A673 (cell line): ENCODE measurements at regions not wholly inside any gene's neighbourhood (a gene's known extent, or its start where the extent isn't known, plus 50 kb on each side); places are given as distances from the start of the nearest gene placed in this dataset.

Experiments
- BruUV-seq: library from RNA; stranded (reverse); fragments of 400-500 nt; replicated peaks from 2 replicates; lab custom pipeline; 2021; lab: Mats Ljungman, UMichigan
- CTCF ChIA-PET: fragments of 300-600 bp; sonication (Branson Sonifier 250); formaldehyde crosslinking; loops from one replicate; lab custom pipeline; 2022; ENCODE audit warnings: antibody characterized with exemption; lab: Charles Lee
- POLR2A ChIA-PET: fragments of 300-600 bp; sonication (Branson Sonifier 250); formaldehyde crosslinking; loops from one replicate; lab custom pipeline; 2022; ENCODE audit warnings: antibody characterized with exemption; ENCODE audit not compliant: low non-redundant PET; lab: Charles Lee
- DNase-seq: peaks from one replicate; pipeline ENCODE4 v3.0.0-alpha.2; 2015; ENCODE audit warnings: low spot score
- H3K27ac ChIP-seq: fragments of 200-600 bp; sonication (generic); 2 replicates; pipeline ENCODE4 v1.5.1; 2016; ENCODE audit warnings: mixed run types, low read depth, mild to moderate bottlenecking, mixed read lengths, antibody characterized with exemption, low read length; ENCODE audit not compliant: poor library complexity, severe bottlenecking
- H3K27me3 ChIP-seq: fragments of 200-600 bp; sonication (generic); replicated peaks from 2 replicates; pipeline ENCODE4 v1.6.1; 2017; ENCODE audit warnings: mixed run types, low read depth, mild to moderate bottlenecking, mixed read lengths, antibody characterized with exemption, low read length; ENCODE audit not compliant: insufficient read depth, poor library complexity
- H3K36me3 ChIP-seq: fragments of 200-600 bp; sonication (generic); 2 replicates; pipeline ENCODE4 v1.6.1; 2016; ENCODE audit warnings: mixed run types, mild to moderate bottlenecking, mixed read lengths, antibody characterized with exemption, low read length; ENCODE audit not compliant: insufficient read depth, poor library complexity, severe bottlenecking
- H3K4me1 ChIP-seq: fragments of 200-600 bp; sonication (generic); 2 replicates; pipeline ENCODE4 v1.6.1; 2017; ENCODE audit warnings: mixed run types, mild to moderate bottlenecking, mixed read lengths, antibody characterized with exemption, low read length; ENCODE audit not compliant: insufficient read depth, poor library complexity, severe bottlenecking
- H3K4me3 ChIP-seq: fragments of 200-600 bp; sonication (generic); 2 replicates; pipeline ENCODE4 v1.5.1; 2016; ENCODE audit warnings: low read depth, mixed run types, mild to moderate bottlenecking, mixed read lengths, low read length; ENCODE audit not compliant: poor library complexity, severe bottlenecking
- H3K9me3 ChIP-seq: fragments of 200-600 bp; sonication (generic); 2 replicates; pipeline ENCODE4 v1.6.1; 2016; ENCODE audit warnings: mixed run types, low read depth, mild to moderate bottlenecking, mixed read lengths, antibody characterized with exemption, low read length; ENCODE audit not compliant: poor library complexity, severe bottlenecking
- CTCF ChIP-seq: fragments of 300-800, 200-600 bp; sonication (generic); conservative IDR thresholded peaks from 2 replicates; pipeline ENCODE4 v1.5.1; 2017; ENCODE audit warnings: low read depth, mild to moderate bottlenecking, antibody characterized with exemption, low read length, moderate library complexity, mixed read lengths
- EZH2 ChIP-seq: fragments of 200-600 bp; sonication (generic); IDR thresholded peaks from 2 replicates; pipeline ENCODE4 v1.6.1; 2017; ENCODE audit warnings: borderline replicate concordance, low read depth, mild to moderate bottlenecking, mixed read lengths, antibody characterized with exemption, low read length; ENCODE audit not compliant: poor library complexity, severe bottlenecking
- intact Hi-C: fragments of 100-400 bp; cut with micrococcal nuclease; formaldehyde crosslinking; loops from one replicate; pipeline ENCODE4 v1.10.0; 2022; ENCODE audit not compliant: unreplicated experiment

GRCh38 chr4:189060104-189060503 is 880.6 kb upstream of the FRG1 start:
- TF ChIP-seq EZH2 (no peak), CTCF (no peak)
- intact Hi-C loops: no loop called here
- ChIA-PET POLR2A (no interaction called here), CTCF (no interaction called here)
- no TSS peak for BruUV-seq
- Histone ChIP-seq H3K27ac (no peak overlapping the region), H3K9me3 (peaks cover 6% of the 10 kb centered on the region), H3K27me3 (peaks cover 61% of the 10 kb centered on the region), H3K4me3 (no peak overlapping the region), H3K36me3 (no peaks in the 10 kb centered on the region), H3K4me1 (no peaks in the 10 kb centered on the region)
- no peak for DNase-seq

DNA sequence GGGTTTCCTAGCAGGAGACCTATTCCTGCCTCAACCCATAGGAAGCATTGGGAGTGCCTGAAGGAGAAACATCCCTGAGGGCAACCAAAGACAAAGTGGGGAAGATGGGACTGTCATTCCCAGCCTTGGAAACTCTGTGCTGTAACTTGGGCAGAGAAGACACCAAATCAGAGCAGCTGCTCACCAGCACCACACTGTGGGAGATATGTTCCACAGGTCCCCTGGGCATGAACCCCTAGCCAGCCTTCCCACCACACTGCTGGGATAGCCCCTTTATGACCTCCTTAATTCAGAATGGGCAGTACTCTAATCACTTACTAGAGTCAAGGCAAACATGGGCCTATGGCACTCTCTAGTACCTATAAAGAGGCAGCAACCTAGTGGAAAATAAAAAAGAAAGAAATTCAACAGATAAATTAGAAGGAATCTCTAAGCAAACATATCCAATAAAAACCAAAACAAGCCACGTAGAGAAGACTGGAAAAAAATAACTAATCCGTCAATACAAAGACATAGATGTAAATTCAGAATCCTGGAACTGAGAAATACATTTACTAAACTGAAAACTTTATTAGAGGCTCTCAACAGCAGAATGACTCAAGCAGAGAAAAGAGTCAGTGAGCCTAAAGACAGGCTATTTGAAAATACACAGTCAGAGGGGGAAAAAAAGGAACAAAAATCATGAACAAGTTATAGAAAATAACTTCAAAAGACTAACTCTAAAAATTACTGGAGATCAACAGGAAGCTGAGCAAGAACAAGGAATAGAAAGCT is 878.4 kb upstream of the FRG1 start:
- intact Hi-C loops: no loop called here

DNA sequence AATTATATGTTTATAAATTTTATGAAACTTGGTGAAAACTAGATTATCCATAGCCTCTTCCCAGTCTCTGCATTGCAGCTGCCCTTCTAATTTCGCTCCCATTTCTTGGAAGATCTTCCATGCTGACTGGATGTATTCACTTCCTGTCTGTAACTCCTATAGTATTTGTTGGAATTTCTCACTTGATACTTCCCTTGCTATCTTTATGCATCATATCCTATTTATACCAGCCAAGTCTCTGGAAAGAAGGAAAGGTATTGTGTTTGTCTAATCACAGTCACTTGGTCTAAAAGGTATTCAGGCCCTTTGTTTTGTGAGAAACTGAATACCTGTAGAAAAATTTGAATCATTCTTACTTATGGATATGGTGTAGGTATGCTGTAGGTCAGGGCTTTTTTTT is 870.9 kb upstream of the FRG1 start:
- Histone ChIP-seq H3K4me1 (no peaks in the 10 kb centered on the region), H3K36me3 (no peaks in the 10 kb centered on the region), H3K4me3 (no peak overlapping the region), H3K27me3 (peaks cover 78% of the 10 kb centered on the region), H3K27ac (no peak overlapping the region), H3K9me3 (no peaks in the 10 kb centered on the region)
- intact Hi-C loops: no loop called here
- CTCF ChIA-PET: no interaction called here
- TF ChIP-seq CTCF (no peak), EZH2 (no peak)
- no peak for DNase-seq
- POLR2A ChIA-PET: no interaction called here
- BruUV-seq: no TSS peak

More for the DNA sequence above, 878.4 kb upstream of the FRG1 start:
- Histone ChIP-seq H3K27ac (no peak overlapping the region), H3K36me3 (no peaks in the 10 kb centered on the region), H3K9me3 (peaks cover 6% of the 10 kb centered on the region), H3K4me1 (no peaks in the 10 kb centered on the region), H3K27me3 (peaks cover 61% of the 10 kb centered on the region), H3K4me3 (no peak overlapping the region)
- BruUV-seq: no TSS peak
- no peak for DNase-seq
- POLR2A ChIA-PET: no interaction called here
- no peak for TF ChIP-seq EZH2
- no peak for TF ChIP-seq CTCF
- CTCF ChIA-PET: no interaction called here
